OCI-LY7 (cell line): ENCODE measurements at regions not wholly inside any gene's neighbourhood (a gene's known extent, or its start where the extent isn't known, plus 50 kb on each side); places are given as distances from the start of the nearest gene placed in this dataset.

Experiments used
- BruUV-seq: library from RNA; stranded (reverse); fragments of 400-500 nt; replicated peaks from 2 replicates; lab custom pipeline; 2021; lab: Mats Ljungman, UMichigan
- CTCF ChIA-PET: fragments of 300-600 bp; sonication (Branson Sonifier 250); formaldehyde crosslinking; loops from one replicate; lab custom pipeline; 2022; ENCODE audit warnings: antibody characterized with exemption; ENCODE audit not compliant: unreplicated experiment; lab: Charles Lee
- POLR2A ChIA-PET: fragments of 300-600 bp; sonication (Branson Sonifier 250); formaldehyde crosslinking; loops from one replicate; lab custom pipeline; 2022; ENCODE audit warnings: antibody characterized with exemption; lab: Charles Lee
- DNase-seq: peaks from one replicate; pipeline ENCODE4 v3.0.0-alpha.2; 2015; ENCODE audit warnings: low spot score
- H2AFZ ChIP-seq: fragments of 200-600 bp; sonication (generic), shearing (Covaris generic); 2 replicates; pipeline ENCODE4 v1.6.1; 2014; ENCODE audit warnings: mild to moderate bottlenecking, antibody characterized with exemption, low read length, moderate library complexity
- H3K27ac ChIP-seq: fragments of 200-600 bp; sonication (generic); 2 replicates; pipeline ENCODE4 v1.5.1; 2014; ENCODE audit warnings: mixed run types, low read depth, mild to moderate bottlenecking, moderate library complexity, low read length, inconsistent platforms; ENCODE audit not compliant: poor library complexity, severe bottlenecking
- H3K36me3 ChIP-seq: fragments of 200-600 bp; sonication (generic); 2 replicates; pipeline ENCODE4 v1.6.1; 2014; ENCODE audit warnings: mild to moderate bottlenecking, antibody characterized with exemption, low read length, moderate library complexity, mixed read lengths; ENCODE audit not compliant: insufficient read depth
- H3K4me1 ChIP-seq: fragments of 200-600 bp; sonication (generic); 2 replicates; pipeline ENCODE4 v1.5.1; 2014; ENCODE audit warnings: mild to moderate bottlenecking, low read length; ENCODE audit not compliant: insufficient read depth, poor library complexity, severe bottlenecking
- H3K4me2 ChIP-seq: fragments of 200-600 bp; sonication (generic); 2 replicates; pipeline ENCODE4 v1.6.1; 2014; ENCODE audit warnings: mild to moderate bottlenecking, low read length
- H3K4me3 ChIP-seq: fragments of 200-600 bp; sonication (generic); 2 replicates; pipeline ENCODE4 v1.5.1; 2014; ENCODE audit warnings: mild to moderate bottlenecking, low read depth, low read length; ENCODE audit not compliant: poor library complexity, severe bottlenecking
- H3K79me2 ChIP-seq: fragments of 200-600 bp; sonication (generic); 2 replicates; pipeline ENCODE4 v1.6.1; 2016; ENCODE audit warnings: low read depth, mild to moderate bottlenecking, low read length, moderate library complexity, mixed read lengths; ENCODE audit not compliant: insufficient read depth
- H3K9me2 ChIP-seq: fragments of 200-600 bp; sonication (generic); 2 replicates; pipeline ENCODE4 v1.6.1; 2016; ENCODE audit warnings: mild to moderate bottlenecking, low read length, mixed read lengths; ENCODE audit not compliant: insufficient read depth
- H3K9me3 ChIP-seq: fragments of 200-600 bp; sonication (generic); 2 replicates; pipeline ENCODE4 v1.6.1; 2014; ENCODE audit warnings: mild to moderate bottlenecking, mixed run types, low read length, mixed read lengths
- H4K20me1 ChIP-seq: fragments of 200-600 bp; sonication (generic); 2 replicates; pipeline ENCODE4 v1.6.1; 2014; ENCODE audit warnings: mild to moderate bottlenecking, antibody characterized with exemption, low read length, moderate library complexity, mixed read lengths; ENCODE audit not compliant: insufficient read depth
- EZH2phosphoT487 ChIP-seq: fragments of 200-600 bp; sonication (generic); IDR thresholded peaks from 2 replicates; pipeline ENCODE4 v1.6.1; 2018; ENCODE audit warnings: low read depth, borderline replicate concordance, mild to moderate bottlenecking, mixed run types, antibody characterized with exemption, low read length, moderate library complexity, mixed read lengths
- intact Hi-C: fragments of 100-400 bp; cut with micrococcal nuclease; formaldehyde crosslinking; loops from one replicate; pipeline ENCODE4 v1.10.0; 2022; ENCODE audit not compliant: unreplicated experiment
- TF ChIP-seq, protein P1 (sequence below): fragments of 200-600 bp; sonication (generic); conservative IDR thresholded peaks from 2 replicates; pipeline ENCODE4 v1.5.1; 2014; ENCODE audit warnings: mild to moderate bottlenecking, antibody characterized with exemption, low read length, moderate library complexity, mixed read lengths

DNA sequence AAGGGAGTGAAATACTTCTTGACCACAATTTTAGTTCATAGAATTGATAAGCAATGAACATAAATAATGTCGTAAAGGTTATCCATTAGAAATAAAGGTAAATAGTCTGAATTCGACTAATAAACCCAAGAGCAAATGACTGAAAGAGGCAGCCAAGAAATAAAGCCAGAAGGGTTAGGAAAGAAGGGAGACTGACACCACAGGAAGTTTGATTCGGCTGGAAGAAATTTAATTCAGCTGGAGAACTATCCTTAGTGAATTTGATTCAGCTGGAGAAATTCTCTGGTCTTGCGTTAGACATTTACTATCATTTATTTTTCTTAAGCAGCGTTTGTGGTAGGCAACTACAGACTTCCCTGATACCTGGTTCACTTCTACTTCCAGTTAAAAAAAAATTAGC lies 429.6 kb downstream of the PID1 start:
- Histone ChIP-seq H3K4me2 (no peak overlapping the region), H3K9me2 (no peaks in the 10 kb centered on the region), H3K4me1 (no peaks in the 10 kb centered on the region), H3K4me3 (no peak overlapping the region), H3K9me3 (no peaks in the 10 kb centered on the region), H3K27ac (no peak overlapping the region), H3K36me3 (no peaks in the 10 kb centered on the region), H4K20me1 (no peaks in the 10 kb centered on the region), H2AFZ (no peak overlapping the region), H3K79me2 (no peaks in the 10 kb centered on the region)
- no peak for TF ChIP-seq EZH2phosphoT487
- TF ChIP-seq, protein P1, sequence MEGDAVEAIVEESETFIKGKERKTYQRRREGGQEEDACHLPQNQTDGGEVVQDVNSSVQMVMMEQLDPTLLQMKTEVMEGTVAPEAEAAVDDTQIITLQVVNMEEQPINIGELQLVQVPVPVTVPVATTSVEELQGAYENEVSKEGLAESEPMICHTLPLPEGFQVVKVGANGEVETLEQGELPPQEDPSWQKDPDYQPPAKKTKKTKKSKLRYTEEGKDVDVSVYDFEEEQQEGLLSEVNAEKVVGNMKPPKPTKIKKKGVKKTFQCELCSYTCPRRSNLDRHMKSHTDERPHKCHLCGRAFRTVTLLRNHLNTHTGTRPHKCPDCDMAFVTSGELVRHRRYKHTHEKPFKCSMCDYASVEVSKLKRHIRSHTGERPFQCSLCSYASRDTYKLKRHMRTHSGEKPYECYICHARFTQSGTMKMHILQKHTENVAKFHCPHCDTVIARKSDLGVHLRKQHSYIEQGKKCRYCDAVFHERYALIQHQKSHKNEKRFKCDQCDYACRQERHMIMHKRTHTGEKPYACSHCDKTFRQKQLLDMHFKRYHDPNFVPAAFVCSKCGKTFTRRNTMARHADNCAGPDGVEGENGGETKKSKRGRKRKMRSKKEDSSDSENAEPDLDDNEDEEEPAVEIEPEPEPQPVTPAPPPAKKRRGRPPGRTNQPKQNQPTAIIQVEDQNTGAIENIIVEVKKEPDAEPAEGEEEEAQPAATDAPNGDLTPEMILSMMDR: no peak
- ChIA-PET POLR2A (no interaction called here), CTCF (no interaction called here)
- DNase-seq: no peak
- BruUV-seq: no TSS peak
- intact Hi-C loops: no loop called here

DNA sequence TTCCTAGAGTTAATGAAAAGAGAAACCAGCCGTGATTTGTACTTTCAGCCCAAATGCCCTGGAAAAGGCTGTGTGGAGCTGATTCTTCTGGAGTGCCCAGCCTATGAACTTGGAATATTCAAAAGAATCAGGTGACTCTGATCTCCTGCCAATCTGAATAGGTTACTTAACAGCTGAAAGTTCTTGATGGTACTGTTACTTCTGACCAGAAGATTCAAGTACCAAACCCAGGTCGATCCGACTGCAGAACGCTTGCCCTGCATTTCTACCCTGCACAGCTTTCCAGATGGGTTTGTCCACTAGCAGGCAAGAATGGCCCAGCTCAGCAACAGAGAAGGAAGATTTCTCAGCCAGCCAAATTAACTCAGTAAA lies 430.4 kb downstream of the PID1 start:
- Histone ChIP-seq H3K79me2 (no peaks in the 10 kb centered on the region), H3K36me3 (no peaks in the 10 kb centered on the region), H4K20me1 (no peaks in the 10 kb centered on the region), H3K27ac (no peak overlapping the region), H3K4me2 (no peak overlapping the region), H2AFZ (no peak overlapping the region), H3K9me3 (no peaks in the 10 kb centered on the region), H3K4me1 (no peaks in the 10 kb centered on the region), H3K9me2 (no peaks in the 10 kb centered on the region), H3K4me3 (no peak overlapping the region)
- BruUV-seq: no TSS peak
- no peak for DNase-seq
- ChIA-PET CTCF (no interaction called here), POLR2A (no interaction called here)
- no peak for TF ChIP-seq EZH2phosphoT487
- TF ChIP-seq, protein P1: no peak
- intact Hi-C loops: no loop called here

DNA sequence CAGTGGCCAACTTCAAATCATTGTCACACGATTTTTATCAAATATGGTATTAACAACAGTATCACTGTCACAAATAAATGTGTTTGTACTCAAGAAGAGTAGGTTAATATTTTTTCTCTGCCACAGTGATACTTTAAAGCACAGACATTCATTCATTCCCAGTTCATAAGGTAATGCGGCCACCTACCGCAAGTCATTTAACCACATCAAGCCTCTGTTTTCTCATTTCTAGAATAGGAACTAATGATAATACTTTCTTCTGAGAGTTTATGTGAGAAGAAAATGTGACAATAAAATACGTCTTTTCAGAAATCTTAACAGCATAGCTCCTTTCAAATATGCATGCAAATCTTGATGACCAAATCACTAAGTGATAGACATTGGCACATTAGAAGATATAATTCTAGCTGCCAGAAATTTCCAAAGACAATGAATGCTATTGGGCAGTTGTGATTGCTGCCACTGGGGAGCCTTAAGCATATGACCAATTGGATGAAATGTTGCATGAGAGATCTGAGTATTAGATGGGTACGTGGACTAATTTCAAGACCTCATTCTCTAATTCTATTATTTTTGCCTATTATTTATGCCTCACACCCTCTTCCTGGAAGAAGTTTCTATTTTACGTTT lies 430.9 kb downstream of the PID1 start:
- no peaks in the 10 kb centered on the region for H3K4me1 ChIP-seq
- H3K9me3 ChIP-seq: no peaks in the 10 kb centered on the region
- no peaks in the 10 kb centered on the region for H3K79me2 ChIP-seq
- no peaks in the 10 kb centered on the region for H3K9me2 ChIP-seq
- TF ChIP-seq, protein P1: no peak
- TF ChIP-seq EZH2phosphoT487: no peak
- no peak overlapping the region for H3K27ac ChIP-seq
- intact Hi-C loops: no loop called here
- BruUV-seq: no TSS peak
- H3K4me2 ChIP-seq: no peak overlapping the region
- no peak overlapping the region for H2AFZ ChIP-seq
- H3K4me3 ChIP-seq: no peak overlapping the region
- POLR2A ChIA-PET: no interaction called here
- no peaks in the 10 kb centered on the region for H4K20me1 ChIP-seq
- no peaks in the 10 kb centered on the region for H3K36me3 ChIP-seq
- no peak for DNase-seq
- CTCF ChIA-PET: no interaction called here
